ENCODE measurements at regions not wholly inside any gene's neighbourhood (a gene's known extent, or its start where the extent isn't known, plus 50 kb on each side); places are given as distances from the start of the nearest gene placed in this dataset.

- DNase-seq (ENCODE audit: insufficient read length, low spot score) (no peak), FAIRE-seq (no peak)
- no peak for TF ChIP-seq CTCF (IDR thresholded peaks at IDR 0.05; ENCODE audit: insufficient read depth, missing control alignments)
These were observed 420.6 kb downstream of the RAB38 start for GRCh38 chr11:87754685-87755084.

GRCh38 chr11:87753143-87753542, 422.1 kb downstream of the RAB38 start:
- no peak for DNase-seq (ENCODE audit: insufficient read length, low spot score)
- no peak for FAIRE-seq
- no peak for TF ChIP-seq CTCF (IDR thresholded peaks at IDR 0.05; ENCODE audit: insufficient read depth, missing control alignments)

GRCh38 chr11:87743007-87743406, 432.2 kb downstream of the RAB38 start:
- FAIRE-seq (no peak), DNase-seq (ENCODE audit: insufficient read length, low spot score) (no peak)
- peak; percentile 59 for TF ChIP-seq CTCF (IDR thresholded peaks at IDR 0.05; ENCODE audit: insufficient read depth, missing control alignments)

GRCh38 chr11:87740968-87741367, 434.3 kb downstream of the RAB38 start:
- no peak for TF ChIP-seq CTCF (IDR thresholded peaks at IDR 0.05; ENCODE audit: insufficient read depth, missing control alignments)
- no peak for FAIRE-seq
- no peak for DNase-seq (ENCODE audit: insufficient read length, low spot score)

- DNase-seq (ENCODE audit: insufficient read length, low spot score) (no peak), FAIRE-seq (no peak)
- TF ChIP-seq CTCF (IDR thresholded peaks at IDR 0.05; ENCODE audit: insufficient read depth, missing control alignments): no peak
These were observed 434.8 kb downstream of the RAB38 start for GRCh38 chr11:87740451-87740850.

- FAIRE-seq (no peak), DNase-seq (ENCODE audit: insufficient read length, low spot score) (no peak)
These were observed 435.5 kb downstream of the RAB38 start for GRCh38 chr11:87739766-87740165.

GRCh38 chr11:87739261-87739660, 436.0 kb downstream of the RAB38 start:
- no peak for TF ChIP-seq CTCF (IDR thresholded peaks at IDR 0.05; ENCODE audit: insufficient read depth, missing control alignments)
- DNase-seq (ENCODE audit: insufficient read length, low spot score): no peak
- FAIRE-seq: no peak

More at GRCh38 chr11:87739766-87740165, 435.5 kb downstream of the RAB38 start:
- TF ChIP-seq CTCF (IDR thresholded peaks at IDR 0.05; ENCODE audit: insufficient read depth, missing control alignments): no peak
